ENCODE measurements at regions not wholly inside any gene's neighbourhood (a gene's known extent, or its start where the extent isn't known, plus 50 kb on each side); places are given as distances from the start of the nearest gene placed in this dataset.
"Not testable (repeated sequence)": the region's sequence is repeated elsewhere in the genome, so short reads cannot be mapped to it uniquely, and the experiment has no call there.

- DNase-seq: no peak
These were observed 687.9 kb downstream of the MECOM start for GRCh38 chr3:168975576-168975975.

- DNase-seq: no peak
These were observed 688.7 kb downstream of the MECOM start for GRCh38 chr3:168974617-168975403.

- no peak for DNase-seq
These were observed 689.6 kb downstream of the MECOM start for GRCh38 chr3:168973897-168974296.

- no peak for DNase-seq
These were observed 690.3 kb downstream of the MECOM start for GRCh38 chr3:168973206-168973605.

GRCh38 chr3:168968609-168969008 lies 694.9 kb downstream of the MECOM start:
- no peak for DNase-seq

- DNase-seq: no peak
These were observed 698.8 kb downstream of the MECOM start for GRCh38 chr3:168964736-168965135.

- DNase-seq: no peak
These were observed 702.2 kb downstream of the MECOM start for GRCh38 chr3:168961271-168961670.

- no peak for DNase-seq
These were observed 703.8 kb downstream of the MECOM start for GRCh38 chr3:168959731-168960130.

- no peak for DNase-seq
These were observed 705.0 kb downstream of the MECOM start for GRCh38 chr3:168958466-168958865.

GRCh38 chr3:168956076-168956475 lies 707.4 kb downstream of the MECOM start:
- no peak for DNase-seq

- no peak for DNase-seq
These were observed 711.0 kb downstream of the MECOM start for GRCh38 chr3:168952551-168952950.

GRCh38 chr3:168951884-168952283 lies 711.6 kb downstream of the MECOM start:
- no peak for DNase-seq

GRCh38 chr3:168951368-168951767 lies 712.1 kb downstream of the MECOM start:
- no peak for DNase-seq

- no peak for DNase-seq
These were observed 712.9 kb downstream of the MECOM start for GRCh38 chr3:168950622-168951021.

GRCh38 chr3:168939651-168940238 lies 723.8 kb downstream of the MECOM start:
- no peak for DNase-seq

- DNase-seq: no peak
These were observed 729.9 kb downstream of the MECOM start for GRCh38 chr3:168933614-168934013.

GRCh38 chr3:168929997-168930396 lies 733.5 kb downstream of the MECOM start:
- DNase-seq: not testable (repeated sequence)

GRCh38 chr3:168926426-168926825 lies 737.1 kb downstream of the MECOM start:
- no peak for DNase-seq

- DNase-seq: no peak
These were observed 737.9 kb downstream of the MECOM start for GRCh38 chr3:168925568-168925967.

GRCh38 chr3:168914662-168915061 lies 748.9 kb downstream of the MECOM start:
- no peak for DNase-seq

- no peak for DNase-seq
These were observed 754.3 kb downstream of the MECOM start for GRCh38 chr3:168909260-168909659.

- no peak for DNase-seq
These were observed 768.1 kb downstream of the MECOM start for GRCh38 chr3:168895419-168895818.

- no peak for DNase-seq
These were observed 769.3 kb downstream of the MECOM start for GRCh38 chr3:168894214-168894613.

- DNase-seq: no peak
These were observed 773.8 kb downstream of the MECOM start for GRCh38 chr3:168889666-168890065.

- no peak for DNase-seq
These were observed 774.7 kb downstream of the MECOM start for GRCh38 chr3:168888781-168889180.
